Thymus (tissue), 11 donors: ENCODE measurements at regions not wholly inside any gene's neighbourhood (a gene's known extent, or its start where the extent isn't known, plus 50 kb on each side); places are given as distances from the start of the nearest gene placed in this dataset.

Experiments
- DNase-seq, 9 donors: peaks; one replicate each; pipeline ENCODE4 v3.0.0-alpha.2; 2013; ENCODE audit warnings: low spot score in 9 of 9, low read depth in 6 of 9, missing footprints in 1 of 9
- H3K27ac ChIP-seq, 2 donors: one replicate each; pipeline ENCODE4 v1.5.1; 2013; ENCODE audit warnings: control low read depth in 1 of 2, low read depth in 1 of 2, low read length in 1 of 2, mild to moderate bottlenecking in 1 of 2, moderate library complexity in 1 of 2
- H3K27me3 ChIP-seq, 2 donors: one replicate each; pipeline ENCODE4 v1.5.1; 2013; ENCODE audit warnings: low read length in 1 of 2; ENCODE audit not compliant: control insufficient read depth in 2 of 2, insufficient read depth in 1 of 2
- H3K36me3 ChIP-seq, 2 donors: one replicate each; pipeline ENCODE4 v1.5.1; 2013; ENCODE audit warnings: low read length in 1 of 2, mild to moderate bottlenecking in 1 of 2, moderate library complexity in 1 of 2; ENCODE audit not compliant: control insufficient read depth in 2 of 2, insufficient read depth in 2 of 2
- H3K4me1 ChIP-seq, 2 donors: one replicate each; pipeline ENCODE4 v1.5.1; 2013; ENCODE audit warnings: low read length in 2 of 2; ENCODE audit not compliant: control insufficient read depth in 2 of 2, insufficient read depth in 2 of 2
- H3K4me3 ChIP-seq, 2 donors: one replicate each; pipeline ENCODE4 v1.5.1; 2013; ENCODE audit warnings: low read length in 2 of 2, control low read depth in 1 of 2, mild to moderate bottlenecking in 1 of 2
- H3K9me3 ChIP-seq, 2 donors: one replicate each; pipeline ENCODE4 v1.5.1; 2013; ENCODE audit warnings: low read length in 1 of 2, mild to moderate bottlenecking in 1 of 2; ENCODE audit not compliant: control insufficient read depth in 2 of 2, insufficient read depth in 1 of 2
- WGBS: extraction: QIAGEN DNeasy Blood & Tissue Kit; methylation state at CpG from one replicate; pipeline ENCODE4 v1.1.7; 2013; 5-methylcytosine and 5-hydroxymethylcytosine counted together
- donor health status: healthy.

GRCh38 chr21:33987461-33987860 lies 71.9 kb upstream of the ATP5PO start:
- no peak for DNase-seq
- Histone ChIP-seq H3K27me3 (no peaks in the 10 kb centered on the region), H3K4me1 (peaks cover 13 to 20% of the 10 kb centered on the region in 2 donors), H3K27ac (no peak overlapping the region), H3K9me3 (peaks cover 0 to 3% of the 10 kb centered on the region in 2 donors), H3K4me3 (no peak overlapping the region), H3K36me3 (no peaks in the 10 kb centered on the region)
- 95% methylated on average over 5 of the region's 5 CpGs for WGBS

GRCh38 chr21:33985117-33986050 lies 69.8 kb upstream of the ATP5PO start:
- no peaks in the 10 kb centered on the region for H3K36me3 ChIP-seq
- peak in 1 of 9 donors; percentile 18 for DNase-seq
- peaks cover 13 to 20% of the 10 kb centered on the region in 2 donors for H3K4me1 ChIP-seq
- H3K9me3 ChIP-seq: peaks cover 0 to 3% of the 10 kb centered on the region in 2 donors
- no peaks in the 10 kb centered on the region for H3K27me3 ChIP-seq
- no peak overlapping the region for H3K4me3 ChIP-seq
- 83% methylated on average over 17 of the region's 17 CpGs for WGBS
- no peak overlapping the region for H3K27ac ChIP-seq

- peaks cover 13 to 20% of the 10 kb centered on the region in 2 donors for H3K4me1 ChIP-seq
- 96% methylated on average over 13 of the region's 13 CpGs for WGBS
- DNase-seq: no peak
- peaks cover 0 to 3% of the 10 kb centered on the region in 2 donors for H3K9me3 ChIP-seq
- H3K27me3 ChIP-seq: no peaks in the 10 kb centered on the region
- no peak overlapping the region for H3K4me3 ChIP-seq
- no peaks in the 10 kb centered on the region for H3K36me3 ChIP-seq
- H3K27ac ChIP-seq: no peak overlapping the region
These were observed 68.4 kb upstream of the ATP5PO start for GRCh38 chr21:33984021-33984481.

GRCh38 chr21:33981391-33982101 lies 65.9 kb upstream of the ATP5PO start:
- no peak for DNase-seq
- 86% methylated on average over 10 of the region's 10 CpGs for WGBS

GRCh38 chr21:33980276-33980916 lies 64.8 kb upstream of the ATP5PO start:
- Histone ChIP-seq H3K27ac (no peak overlapping the region), H3K36me3 (no peaks in the 10 kb centered on the region), H3K4me1 (peaks cover 24 to 28% of the 10 kb centered on the region in 2 donors), H3K9me3 (peaks cover 0 to 3% of the 10 kb centered on the region in 2 donors), H3K4me3 (no peak overlapping the region), H3K27me3 (no peaks in the 10 kb centered on the region)
- no peak for DNase-seq
- WGBS: 95% methylated on average over 6 of the region's 6 CpGs

More at GRCh38 chr21:33981391-33982101, 65.9 kb upstream of the ATP5PO start:
- Histone ChIP-seq H3K27ac (no peak overlapping the region), H3K36me3 (no peaks in the 10 kb centered on the region), H3K4me3 (no peak overlapping the region), H3K4me1 (peaks cover 24 to 28% of the 10 kb centered on the region in 2 donors), H3K27me3 (no peaks in the 10 kb centered on the region), H3K9me3 (peaks cover 0 to 3% of the 10 kb centered on the region in 2 donors)

GRCh38 chr21:33978585-33978984 lies 63.0 kb upstream of the ATP5PO start:
- H3K4me3 ChIP-seq: no peak overlapping the region
- H3K27me3 ChIP-seq: no peaks in the 10 kb centered on the region
- H3K9me3 ChIP-seq: no peaks in the 10 kb centered on the region
- no peak for DNase-seq
- H3K36me3 ChIP-seq: no peaks in the 10 kb centered on the region
- H3K27ac ChIP-seq: no peak overlapping the region
- H3K4me1 ChIP-seq: peaks cover 21 to 22% of the 10 kb centered on the region in 2 donors
- 97% methylated on average over 4 of the region's 4 CpGs for WGBS

- Histone ChIP-seq H3K27ac (no peak overlapping the region), H3K36me3 (peaks cover 0 to 1% of the 10 kb centered on the region in 2 donors), H3K27me3 (no peaks in the 10 kb centered on the region), H3K9me3 (no peaks in the 10 kb centered on the region), H3K4me3 (no peak overlapping the region), H3K4me1 (peaks cover 21 to 22% of the 10 kb centered on the region in 2 donors)
- no peak for DNase-seq
- 98% methylated on average over 12 of the region's 12 CpGs for WGBS
These were observed 62.2 kb upstream of the ATP5PO start for GRCh38 chr21:33977721-33978369.

GRCh38 chr21:33977017-33977720 lies 61.6 kb upstream of the ATP5PO start:
- DNase-seq: no peak
- WGBS: 89% methylated on average over 6 of the region's 6 CpGs
- no peaks in the 10 kb centered on the region for H3K27me3 ChIP-seq
- H3K36me3 ChIP-seq: peaks cover 0 to 4% of the 10 kb centered on the region in 2 donors
- no peaks in the 10 kb centered on the region for H3K9me3 ChIP-seq
- H3K27ac ChIP-seq: peak overlapping the region in 1 of 2 donors; percentile 10
- H3K4me1 ChIP-seq: peaks cover 21 to 22% of the 10 kb centered on the region in 2 donors
- no peak overlapping the region for H3K4me3 ChIP-seq
